CD8-positive, alpha-beta memory T cell (primary cell): ENCODE measurements at regions not wholly inside any gene's neighbourhood (a gene's known extent, or its start where the extent isn't known, plus 50 kb on each side); places are given as distances from the start of the nearest gene placed in this dataset.

ENCODE experiments used
- CTCF ChIA-PET: fragments of 350-600 bp; sonication (Branson Sonifier 250); formaldehyde crosslinking; loops from one replicate; lab custom pipeline; 2021; ENCODE audit warnings: antibody characterized with exemption; lab: Charles Lee
- POLR2A ChIA-PET: fragments of 350-600 bp; sonication (Branson Sonifier 250); formaldehyde crosslinking; loops from one replicate; lab custom pipeline; 2021; ENCODE audit warnings: antibody characterized with exemption; lab: Charles Lee
- DNase-seq, 5 donors: peaks; one replicate each; pipeline versions ENCODE4 v3.0.0 to v3.0.0-alpha.2; 2020 to 2022; ENCODE audit warnings: mixed read lengths in 1 of 5
- H3K27ac ChIP-seq: one replicate; pipeline ENCODE4 v1.7.0; 2013; ENCODE audit warnings: low read depth, mild to moderate bottlenecking, low read length, moderate library complexity
- H3K27me3 ChIP-seq: 2 replicates; pipeline ENCODE4 v1.7.0; 2013; ENCODE audit warnings: low read length, mild to moderate bottlenecking; ENCODE audit not compliant: insufficient read depth, poor library complexity, severe bottlenecking
- H3K36me3 ChIP-seq: 2 replicates; pipeline ENCODE4 v1.7.0; 2013; ENCODE audit warnings: mild to moderate bottlenecking, low read length, moderate library complexity; ENCODE audit not compliant: insufficient read depth
- H3K4me1 ChIP-seq: 2 replicates; pipeline ENCODE4 v1.7.0; 2013; ENCODE audit warnings: mild to moderate bottlenecking, low read length, moderate library complexity; ENCODE audit not compliant: insufficient read depth
- H3K4me3 ChIP-seq: 2 replicates; pipeline ENCODE4 v1.7.0; 2013; ENCODE audit warnings: mild to moderate bottlenecking, low read length
- H3K9me3 ChIP-seq: 2 replicates; pipeline ENCODE4 v1.7.0; 2013; ENCODE audit warnings: mild to moderate bottlenecking, low read length
- H3K27ac Mint-ChIP-seq, 8 donors: one replicate each; pipeline ENCODE4 v1.8.0; 2020 to 2021; ENCODE audit warnings: mixed read lengths in 8 of 8, mild to moderate bottlenecking in 6 of 8, inconsistent platforms in 3 of 8, moderate library complexity in 3 of 8
- H3K27me3 Mint-ChIP-seq, 2 donors: one replicate each; pipeline ENCODE4 v1.8.0; 2020 to 2021; ENCODE audit warnings: mixed read lengths in 2 of 2, mild to moderate bottlenecking in 1 of 2, moderate library complexity in 1 of 2
- H3K36me3 Mint-ChIP-seq, 3 donors: one replicate each; pipeline ENCODE4 v1.8.0; 2020 to 2021; ENCODE audit warnings: mixed read lengths in 3 of 3, inconsistent platforms in 1 of 3, mild to moderate bottlenecking in 1 of 3
- H3K4me1 Mint-ChIP-seq, 3 donors: one replicate each; pipeline ENCODE4 v1.8.0; 2020 to 2021; ENCODE audit warnings: mixed read lengths in 3 of 3, inconsistent platforms in 1 of 3, mild to moderate bottlenecking in 1 of 3
- H3K4me3 Mint-ChIP-seq, 7 donors: one replicate each; pipeline ENCODE4 v1.8.0; 2020 to 2021; ENCODE audit warnings: mixed read lengths in 7 of 7, mild to moderate bottlenecking in 6 of 7, moderate library complexity in 4 of 7, inconsistent platforms in 2 of 7
- H3K9me3 Mint-ChIP-seq, 5 donors: one replicate each; pipeline ENCODE4 v1.8.0; 2020 to 2022; ENCODE audit warnings: mixed read lengths in 5 of 5, mild to moderate bottlenecking in 3 of 5, moderate library complexity in 2 of 5, inconsistent platforms in 1 of 5

GRCh38 chr5:158434749-158435148 is 575.8 kb upstream of the CLINT1 start:
- peak overlapping the region; percentile 32 for H3K4me3 ChIP-seq
- no peaks in the 10 kb centered on the region for H3K36me3 Mint-ChIP-seq
- H3K4me1 ChIP-seq = peaks cover 44% of the 10 kb centered on the region
- H3K4me1 Mint-ChIP-seq = peaks cover 19 to 44% (median 28%) of the 10 kb centered on the region in 3 donors
- H3K9me3 Mint-ChIP-seq = no peaks in the 10 kb centered on the region
- H3K27ac Mint-ChIP-seq = no peak overlapping the region
- peaks cover 0 to 1% of the 10 kb centered on the region in 2 donors for H3K27me3 Mint-ChIP-seq
- H3K4me3 Mint-ChIP-seq = peak overlapping the region in 3 of 7 donors; percentile 57 to 68 (median 66)
- DNase-seq = no peak
- ChIA-PET CTCF (no interaction called here), POLR2A (no interaction called here)
- no peaks in the 10 kb centered on the region for H3K9me3 ChIP-seq
- H3K27me3 ChIP-seq = no peaks in the 10 kb centered on the region
- no peak overlapping the region for H3K27ac ChIP-seq
- no peaks in the 10 kb centered on the region for H3K36me3 ChIP-seq

GRCh38 chr5:158433634-158434033 is 574.7 kb upstream of the CLINT1 start:
- H3K4me1 Mint-ChIP-seq = peaks cover 19 to 44% (median 28%) of the 10 kb centered on the region in 3 donors
- no peak overlapping the region for H3K4me3 Mint-ChIP-seq
- H3K27me3 Mint-ChIP-seq = peaks cover 0 to 1% of the 10 kb centered on the region in 2 donors

GRCh38 chr5:158431369-158432029 is 572.6 kb upstream of the CLINT1 start:
- no peaks in the 10 kb centered on the region for H3K36me3 Mint-ChIP-seq
- no peaks in the 10 kb centered on the region for H3K36me3 ChIP-seq
- H3K4me1 ChIP-seq = peaks cover 41% of the 10 kb centered on the region
- no peaks in the 10 kb centered on the region for H3K27me3 ChIP-seq
- H3K4me1 Mint-ChIP-seq = peaks cover 19 to 38% (median 25%) of the 10 kb centered on the region in 3 donors
- POLR2A ChIA-PET = no interaction called here
- no peak overlapping the region for H3K4me3 ChIP-seq
- peaks cover 0 to 2% (median 0%) of the 10 kb centered on the region in 5 donors for H3K9me3 Mint-ChIP-seq
- H3K27me3 Mint-ChIP-seq = peaks cover 0 to 3% of the 10 kb centered on the region in 2 donors
- DNase-seq = no peak
- no peaks in the 10 kb centered on the region for H3K9me3 ChIP-seq
- peak overlapping the region in 1 of 8 donors; percentile 52 for H3K27ac Mint-ChIP-seq
- H3K27ac ChIP-seq = no peak overlapping the region
- CTCF ChIA-PET = no interaction called here
- H3K4me3 Mint-ChIP-seq = no peak overlapping the region

More at GRCh38 chr5:158433634-158434033, 574.7 kb upstream of the CLINT1 start:
- no peak overlapping the region for H3K27ac ChIP-seq
- Mint-ChIP-seq H3K36me3 (no peaks in the 10 kb centered on the region), H3K27ac (peak overlapping the region in 1 of 8 donors; percentile 73), H3K9me3 (no peaks in the 10 kb centered on the region)
- H3K36me3 ChIP-seq = no peaks in the 10 kb centered on the region
- H3K4me1 ChIP-seq = peaks cover 44% of the 10 kb centered on the region
- POLR2A ChIA-PET = no interaction called here
- H3K4me3 ChIP-seq = no peak overlapping the region
- no peaks in the 10 kb centered on the region for H3K9me3 ChIP-seq
- CTCF ChIA-PET = interaction anchor here (0.6 kb wide), 1 partner anchor 29 kb away, joined by 3 read pairs; no protein-coding TSS in a partner anchor
- H3K27me3 ChIP-seq = no peaks in the 10 kb centered on the region
- DNase-seq = no peak

- no peak for DNase-seq
- Histone ChIP-seq H3K27me3 (no peaks in the 10 kb centered on the region), H3K27ac (no peak overlapping the region), H3K36me3 (no peaks in the 10 kb centered on the region), H3K4me1 (peaks cover 34% of the 10 kb centered on the region), H3K9me3 (no peaks in the 10 kb centered on the region), H3K4me3 (no peak overlapping the region)
- peaks cover 0 to 2% (median 0%) of the 10 kb centered on the region in 5 donors for H3K9me3 Mint-ChIP-seq
- ChIA-PET CTCF (no interaction called here), POLR2A (no interaction called here)
- H3K36me3 Mint-ChIP-seq = no peaks in the 10 kb centered on the region
- no peak overlapping the region for H3K4me3 Mint-ChIP-seq
- H3K27me3 Mint-ChIP-seq = peaks cover 0 to 3% of the 10 kb centered on the region in 2 donors
- peaks cover 16 to 31% (median 18%) of the 10 kb centered on the region in 3 donors for H3K4me1 Mint-ChIP-seq
- no peak overlapping the region for H3K27ac Mint-ChIP-seq
Measured at GRCh38 chr5:158430798-158431167, 571.8 kb upstream of the CLINT1 start.

- H3K4me3 Mint-ChIP-seq = no peak overlapping the region
- H3K9me3 Mint-ChIP-seq = peaks cover 0 to 2% (median 0%) of the 10 kb centered on the region in 5 donors
- ChIA-PET POLR2A (no interaction called here), CTCF (no interaction called here)
- no peaks in the 10 kb centered on the region for H3K36me3 ChIP-seq
- H3K36me3 Mint-ChIP-seq = no peaks in the 10 kb centered on the region
- H3K4me3 ChIP-seq = no peak overlapping the region
- H3K27ac ChIP-seq = no peak overlapping the region
- H3K27me3 Mint-ChIP-seq = peaks cover 0 to 3% of the 10 kb centered on the region in 2 donors
- no peak overlapping the region for H3K27ac Mint-ChIP-seq
- no peak for DNase-seq
- peaks cover 12 to 26% (median 13%) of the 10 kb centered on the region in 3 donors for H3K4me1 Mint-ChIP-seq
- no peaks in the 10 kb centered on the region for H3K9me3 ChIP-seq
- H3K4me1 ChIP-seq = peaks cover 29% of the 10 kb centered on the region
- H3K27me3 ChIP-seq = no peaks in the 10 kb centered on the region
Measured at GRCh38 chr5:158430166-158430797, 571.3 kb upstream of the CLINT1 start.

GRCh38 chr5:158429564-158429963 is 570.6 kb upstream of the CLINT1 start:
- Histone ChIP-seq H3K4me3 (no peak overlapping the region), H3K27me3 (no peaks in the 10 kb centered on the region), H3K9me3 (no peaks in the 10 kb centered on the region), H3K36me3 (no peaks in the 10 kb centered on the region), H3K4me1 (peaks cover 25% of the 10 kb centered on the region), H3K27ac (no peak overlapping the region)
- H3K4me3 Mint-ChIP-seq = no peak overlapping the region
- peaks cover 5 to 19% (median 6%) of the 10 kb centered on the region in 3 donors for H3K4me1 Mint-ChIP-seq
- POLR2A ChIA-PET = no interaction called here
- DNase-seq = no peak
- peaks cover 0 to 2% (median 0%) of the 10 kb centered on the region in 5 donors for H3K9me3 Mint-ChIP-seq
- CTCF ChIA-PET = no interaction called here
- no peak overlapping the region for H3K27ac Mint-ChIP-seq
- no peaks in the 10 kb centered on the region for H3K36me3 Mint-ChIP-seq
- peaks cover 0 to 3% of the 10 kb centered on the region in 2 donors for H3K27me3 Mint-ChIP-seq

GRCh38 chr5:158423623-158424200 is 564.8 kb upstream of the CLINT1 start:
- H3K36me3 Mint-ChIP-seq = no peaks in the 10 kb centered on the region
- H3K27ac ChIP-seq = no peak overlapping the region

More at GRCh38 chr5:158423623-158424200, 564.8 kb upstream of the CLINT1 start:
- DNase-seq = no peak
- Mint-ChIP-seq H3K27me3 (peaks cover 4 to 5% of the 10 kb centered on the region in 2 donors), H3K4me3 (no peak overlapping the region), H3K27ac (no peak overlapping the region), H3K4me1 (no peaks in the 10 kb centered on the region), H3K9me3 (peaks cover 0 to 2% (median 0%) of the 10 kb centered on the region in 5 donors)
- Histone ChIP-seq H3K36me3 (no peaks in the 10 kb centered on the region), H3K9me3 (no peaks in the 10 kb centered on the region), H3K4me1 (no peaks in the 10 kb centered on the region), H3K27me3 (no peaks in the 10 kb centered on the region), H3K4me3 (no peak overlapping the region)
- CTCF ChIA-PET = interaction anchor here (0.6 kb wide), 1 partner anchor 126 kb away, joined by 3 read pairs; no protein-coding TSS in a partner anchor
- POLR2A ChIA-PET = no interaction called here
